Renal cortical epithelial cell (primary cell): ENCODE measurements at regions not wholly inside any gene's neighbourhood (a gene's known extent, or its start where the extent isn't known, plus 50 kb on each side); places are given as distances from the start of the nearest gene placed in this dataset.
A peak's percentile ranks its signal among the peaks of the same experiment; 100 is the strongest.
"Not testable (repeated sequence)": the region's sequence is repeated elsewhere in the genome, so short reads cannot be mapped to it uniquely, and the experiment has no call there.

Source experiments
- DNase-seq: peaks from one replicate; pipeline ENCODE4 v3.0.0-alpha.2; 2011; ENCODE audit warnings: low read depth

- no peak for DNase-seq
Observed at GRCh38 chr11:86861810-86862209, 61.5 kb downstream of the PRSS23 start.

- no peak for DNase-seq
Observed at GRCh38 chr11:86863476-86863875, 63.1 kb downstream of the PRSS23 start.

- no peak for DNase-seq
Observed at GRCh38 chr11:86865436-86865835, 65.1 kb downstream of the PRSS23 start.

DNA sequence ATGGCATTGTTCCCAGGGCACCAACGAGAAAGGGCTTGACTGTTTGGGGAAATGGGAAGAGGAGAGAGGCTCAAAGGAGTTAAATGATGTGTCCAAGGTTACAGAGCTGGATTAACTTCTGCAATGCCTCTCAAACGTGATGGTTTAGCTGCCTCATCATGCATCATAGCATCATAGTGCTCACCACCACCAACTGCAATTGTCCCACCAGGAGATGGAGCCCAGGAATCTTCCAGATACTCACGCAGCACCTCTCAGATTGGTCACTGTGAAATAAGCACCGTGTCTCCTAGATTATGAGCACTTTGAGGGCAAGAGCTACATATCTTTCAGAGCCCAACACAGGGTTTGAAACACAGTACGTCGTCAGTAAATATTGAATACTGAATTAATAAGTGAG is 69.2 kb downstream of the PRSS23 start:
- DNase-seq = no peak

GRCh38 chr11:86869966-86870570 is 69.7 kb downstream of the PRSS23 start:
- DNase-seq = peak; percentile 42

DNA sequence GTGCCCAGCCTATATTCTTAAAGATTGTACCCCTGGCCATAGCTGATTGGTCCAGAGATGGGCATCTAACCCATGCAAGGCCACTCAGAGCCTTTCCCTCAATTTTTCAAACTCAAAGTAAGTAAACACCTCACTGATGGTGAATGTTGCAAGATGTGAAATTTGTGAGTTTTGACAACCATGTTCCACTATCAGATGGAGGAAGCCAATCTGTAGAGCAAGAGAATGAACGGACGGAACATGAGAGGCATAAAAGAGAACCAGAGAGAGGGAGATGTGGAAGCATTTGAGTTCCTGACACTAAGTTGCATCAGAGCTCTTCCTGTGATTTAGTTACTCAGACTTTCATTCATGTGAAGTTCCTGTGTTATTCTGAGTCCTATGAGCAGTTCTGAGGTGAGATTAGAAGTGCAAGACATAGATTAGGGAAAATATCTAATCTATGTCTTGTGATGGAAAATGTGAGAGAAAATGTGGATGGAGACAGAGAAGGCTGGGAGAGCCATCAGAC is 73.3 kb downstream of the PRSS23 start:
- DNase-seq = peak; percentile 13

DNA sequence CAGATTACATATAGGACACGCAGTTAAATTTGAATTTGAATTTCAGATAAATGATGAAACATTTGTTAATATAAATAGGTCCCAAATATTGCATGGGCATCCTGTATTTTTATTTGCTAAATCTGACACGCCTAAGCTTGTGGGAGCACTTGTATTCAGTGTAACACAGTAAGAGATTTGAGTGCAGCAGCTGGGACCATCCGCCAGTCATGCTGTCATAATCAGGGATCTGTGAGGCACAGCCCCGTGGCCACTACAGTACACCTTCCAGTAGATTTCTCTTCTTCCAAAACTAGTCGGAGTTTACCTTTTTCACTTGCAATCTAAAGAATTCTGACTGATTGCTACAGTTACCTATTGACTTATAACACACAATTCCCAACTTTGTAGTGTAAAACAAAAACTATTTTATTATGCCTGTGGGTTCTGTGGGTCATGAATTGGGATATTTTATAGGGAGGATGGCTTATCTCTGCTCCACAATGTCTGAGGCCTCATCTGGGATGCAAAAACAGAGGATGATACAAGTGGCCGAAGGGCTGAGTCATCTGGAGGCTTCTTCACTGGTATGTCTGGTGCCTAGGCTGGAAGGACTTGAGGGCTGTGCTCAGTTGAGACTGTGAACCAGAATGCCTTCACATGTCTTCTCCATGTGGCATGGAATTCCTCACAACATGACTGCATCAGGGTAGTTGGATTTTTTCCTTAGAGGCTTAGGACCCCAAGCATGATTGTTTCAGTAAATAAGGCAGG is 74.1 kb downstream of the PRSS23 start:
- no peak for DNase-seq

DNA sequence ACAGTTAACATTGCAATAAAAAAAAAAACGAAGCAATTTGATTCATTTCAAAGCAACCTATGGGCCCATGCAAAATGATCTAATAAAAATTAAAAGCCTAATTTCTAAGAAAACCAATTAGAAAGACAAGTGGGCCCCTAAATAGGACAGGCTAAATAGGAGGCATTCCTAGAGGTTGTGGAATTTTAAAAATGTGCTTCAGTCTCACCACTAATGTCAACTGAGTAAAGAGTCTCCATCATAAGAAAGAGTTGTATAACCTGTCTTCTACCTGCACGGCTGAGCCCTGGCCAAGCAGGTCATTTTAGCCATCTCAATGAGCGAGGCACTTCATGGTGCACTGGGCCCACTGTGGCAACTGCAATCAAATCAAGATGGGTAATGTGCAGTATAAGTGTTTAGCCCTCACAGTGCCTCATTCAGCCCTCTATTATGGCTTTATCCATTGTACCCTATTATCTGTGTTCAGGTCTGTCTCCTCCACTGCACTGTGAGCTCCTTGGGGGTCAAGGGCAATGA is 76.4 kb downstream of the PRSS23 start:
- DNase-seq = no peak

DNA sequence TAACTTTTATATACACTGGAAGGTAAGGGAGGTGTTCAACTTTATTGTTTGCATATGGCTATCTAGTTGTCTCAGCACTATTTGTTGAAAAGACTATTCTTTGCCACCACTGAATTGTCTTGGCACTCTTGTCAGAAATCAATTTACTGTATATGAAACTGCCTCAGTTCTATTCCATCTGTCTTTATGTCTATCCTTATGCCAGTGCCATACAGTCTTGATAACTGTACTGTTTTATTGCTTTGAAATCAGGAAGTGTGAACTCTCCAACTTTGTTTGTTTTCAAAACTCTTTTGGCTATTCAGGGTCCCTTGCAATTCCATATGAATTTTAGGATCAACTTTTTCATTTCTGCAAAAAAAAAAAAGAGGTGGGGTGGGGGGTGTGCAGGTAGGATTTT is 77.2 kb downstream of the PRSS23 start:
- no peak for DNase-seq

DNA sequence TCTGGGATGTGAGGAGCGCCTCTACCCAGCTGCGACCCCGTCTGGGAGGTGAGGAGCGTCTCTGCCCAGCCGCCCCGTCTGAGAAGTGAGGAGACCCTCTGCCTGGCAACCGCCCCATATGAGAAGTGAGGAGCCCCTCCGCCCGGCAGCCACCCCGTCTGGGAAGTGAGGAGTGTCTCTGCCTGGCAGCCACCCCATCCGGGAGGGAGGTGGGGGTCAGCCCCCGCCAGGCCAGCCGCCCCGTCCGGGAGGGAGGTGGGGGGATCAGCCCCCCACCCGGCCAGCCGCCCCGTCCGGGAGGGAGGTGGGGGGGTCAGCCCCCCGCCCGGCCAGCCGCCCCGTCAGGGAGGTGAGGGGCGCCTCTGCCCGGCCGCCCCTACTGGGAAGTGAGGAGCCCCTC is 76.0 kb downstream of the FZD4 start:
- not testable (repeated sequence) for DNase-seq

DNA sequence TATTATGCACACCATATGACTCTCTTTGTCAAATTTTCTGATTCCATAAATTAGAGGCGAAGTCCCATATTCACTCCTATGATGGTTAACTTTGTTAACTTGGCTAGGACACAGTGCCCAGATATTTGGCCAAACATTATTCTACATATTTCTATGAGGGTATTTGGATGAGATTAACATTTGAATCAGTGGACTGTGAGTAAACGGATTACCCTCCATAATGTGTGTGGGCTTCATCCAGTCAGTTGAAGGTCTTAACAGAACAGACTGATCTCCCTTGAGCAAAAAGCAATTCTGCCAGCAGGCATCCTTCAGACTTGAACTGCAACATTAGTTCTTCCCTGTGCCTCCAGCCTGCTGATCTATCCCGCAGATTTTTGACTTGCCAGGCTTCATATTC is 69.9 kb downstream of the FZD4 start:
- no peak for DNase-seq

DNA sequence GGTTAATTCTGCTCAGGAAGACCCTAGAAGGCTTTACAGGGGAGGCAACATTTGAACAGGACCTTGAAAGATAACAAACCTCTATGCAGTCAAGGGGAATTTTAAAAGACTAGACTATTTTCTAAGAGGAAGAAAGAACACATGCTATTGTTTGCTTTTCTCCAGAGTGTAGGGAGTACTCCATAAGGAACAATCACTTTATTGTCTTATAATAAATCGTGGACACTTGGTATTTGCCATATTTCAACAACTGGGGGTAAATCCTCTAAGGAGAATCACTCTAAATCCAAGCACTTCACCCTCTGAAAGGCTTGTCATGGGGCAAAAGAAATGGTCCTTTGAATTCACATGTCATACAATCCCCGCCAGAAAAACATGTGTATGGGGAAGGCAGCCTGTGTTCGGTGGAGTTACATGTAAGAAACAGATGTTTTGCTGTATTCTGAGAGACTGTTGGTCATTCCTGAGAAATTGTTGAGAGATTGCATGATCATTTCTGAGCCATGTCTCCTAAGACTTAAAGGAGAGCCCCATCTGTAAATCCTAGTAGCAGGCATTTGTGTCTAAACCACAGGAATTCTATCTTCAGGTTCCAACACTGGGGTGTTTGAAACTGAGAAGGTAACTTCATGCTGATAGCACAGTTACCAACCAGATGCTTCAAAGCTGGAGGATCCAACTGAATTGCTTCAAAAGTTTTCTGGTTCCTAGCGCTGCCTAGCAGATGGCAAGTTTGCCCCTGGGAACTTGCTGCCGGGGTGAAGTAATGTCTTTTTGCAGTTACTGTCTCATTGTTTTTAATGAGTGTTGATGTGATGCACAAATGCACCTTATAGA is 66.8 kb downstream of the FZD4 start:
- peak; percentile 19 for DNase-seq

DNA sequence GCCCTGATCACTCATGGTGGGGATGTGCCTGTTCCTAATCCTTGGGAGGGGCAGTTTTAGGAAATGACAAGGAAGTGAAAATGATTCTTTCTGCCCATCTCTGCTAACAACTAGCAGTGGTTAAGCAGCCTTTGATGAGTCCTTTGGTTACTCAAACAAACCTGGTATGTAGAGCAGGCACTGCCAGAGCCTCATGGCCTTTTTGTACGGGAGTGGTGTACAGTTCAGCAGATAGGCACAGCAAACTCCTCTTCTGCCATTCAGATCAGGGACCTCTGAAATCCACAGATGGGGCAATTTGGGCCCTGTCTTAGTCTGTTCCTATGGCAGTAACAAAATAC is 66.2 kb downstream of the FZD4 start:
- no peak for DNase-seq

DNA sequence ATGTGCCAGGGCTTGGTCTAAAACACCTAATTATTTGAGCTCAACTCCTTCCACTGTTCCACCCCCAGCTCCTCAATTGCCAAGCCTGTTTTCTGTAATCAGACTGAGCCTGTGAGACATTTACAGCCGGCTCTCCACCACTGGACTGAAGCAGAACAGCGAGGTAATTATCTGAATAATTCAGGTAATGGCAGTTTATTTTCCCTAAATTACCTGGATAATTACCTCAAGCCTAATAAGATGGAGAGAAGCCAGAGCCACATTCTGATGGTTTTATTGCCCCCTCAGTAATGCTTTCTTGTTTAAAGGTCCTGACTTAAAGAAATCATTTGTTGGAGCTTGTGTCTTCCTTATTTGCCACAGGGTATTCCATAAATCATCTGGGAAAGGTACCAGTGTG is 64.2 kb downstream of the FZD4 start:
- DNase-seq = no peak

DNA sequence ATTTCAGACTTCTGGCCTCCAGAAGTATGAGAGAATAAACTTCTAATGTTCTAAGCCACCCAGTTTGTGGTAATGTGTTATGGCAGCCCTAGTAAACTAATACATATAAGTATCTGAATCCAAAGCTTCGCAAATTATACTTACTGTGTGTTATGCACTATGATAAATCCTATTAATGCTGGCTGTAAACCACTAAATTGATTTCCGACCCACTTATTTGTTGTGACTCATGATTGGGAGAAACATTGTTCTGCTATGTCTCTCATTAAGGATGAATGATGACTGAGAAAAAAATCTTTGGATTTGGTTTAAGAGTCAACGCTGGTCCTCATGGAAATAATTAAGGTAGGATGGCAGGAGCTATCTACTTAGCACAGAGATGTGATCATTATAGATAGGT is 62.0 kb downstream of the FZD4 start:
- no peak for DNase-seq
